Osteocyte (in vitro differentiated cells): ENCODE measurements at regions not wholly inside any gene's neighbourhood (a gene's known extent, or its start where the extent isn't known, plus 50 kb on each side); places are given as distances from the start of the nearest gene placed in this dataset.

Experiments used
- DNase-seq: peaks from one replicate; pipeline ENCODE4 v3.0.0; 2021; ENCODE audit warnings: mixed read lengths; ENCODE audit not compliant: unreplicated experiment; ENCODE audit errors: extremely low spot score
- H3K27ac Mint-ChIP-seq: one replicate; pipeline ENCODE4 v1.8.0; 2021; ENCODE audit warnings: mild to moderate bottlenecking, mixed read lengths; ENCODE audit not compliant: unreplicated experiment
- H3K27me3 Mint-ChIP-seq: one replicate; pipeline ENCODE4 v1.8.0; 2021; ENCODE audit warnings: mixed read lengths; ENCODE audit not compliant: unreplicated experiment
- H3K36me3 Mint-ChIP-seq: one replicate; pipeline ENCODE4 v1.8.0; 2021; ENCODE audit warnings: mixed read lengths; ENCODE audit not compliant: unreplicated experiment
- H3K4me1 Mint-ChIP-seq: one replicate; pipeline ENCODE4 v1.8.0; 2021; ENCODE audit warnings: mixed read lengths; ENCODE audit not compliant: unreplicated experiment
- H3K4me3 Mint-ChIP-seq: one replicate; pipeline ENCODE4 v1.8.0; 2021; ENCODE audit warnings: mild to moderate bottlenecking, moderate library complexity, mixed read lengths; ENCODE audit not compliant: unreplicated experiment
- H3K9me3 Mint-ChIP-seq: one replicate; pipeline ENCODE4 v1.8.0; 2021; ENCODE audit warnings: mixed read lengths; ENCODE audit not compliant: unreplicated experiment
- TF ChIP-seq, protein P1 (sequence below): fragments of 200-600 bp; sonication (generic); IDR thresholded peaks from 2 replicates; pipeline ENCODE4 v1.5.0; 2021; ENCODE audit warnings: antibody characterized with exemption, mild to moderate bottlenecking, moderate library complexity

- Mint-ChIP-seq H3K27ac (no peak overlapping the region), H3K9me3 (no peaks in the 10 kb centered on the region), H3K27me3 (peaks cover 4% of the 10 kb centered on the region), H3K36me3 (no peaks in the 10 kb centered on the region), H3K4me3 (no peak overlapping the region), H3K4me1 (no peaks in the 10 kb centered on the region)
- no peak for DNase-seq
- TF ChIP-seq, protein P1, sequence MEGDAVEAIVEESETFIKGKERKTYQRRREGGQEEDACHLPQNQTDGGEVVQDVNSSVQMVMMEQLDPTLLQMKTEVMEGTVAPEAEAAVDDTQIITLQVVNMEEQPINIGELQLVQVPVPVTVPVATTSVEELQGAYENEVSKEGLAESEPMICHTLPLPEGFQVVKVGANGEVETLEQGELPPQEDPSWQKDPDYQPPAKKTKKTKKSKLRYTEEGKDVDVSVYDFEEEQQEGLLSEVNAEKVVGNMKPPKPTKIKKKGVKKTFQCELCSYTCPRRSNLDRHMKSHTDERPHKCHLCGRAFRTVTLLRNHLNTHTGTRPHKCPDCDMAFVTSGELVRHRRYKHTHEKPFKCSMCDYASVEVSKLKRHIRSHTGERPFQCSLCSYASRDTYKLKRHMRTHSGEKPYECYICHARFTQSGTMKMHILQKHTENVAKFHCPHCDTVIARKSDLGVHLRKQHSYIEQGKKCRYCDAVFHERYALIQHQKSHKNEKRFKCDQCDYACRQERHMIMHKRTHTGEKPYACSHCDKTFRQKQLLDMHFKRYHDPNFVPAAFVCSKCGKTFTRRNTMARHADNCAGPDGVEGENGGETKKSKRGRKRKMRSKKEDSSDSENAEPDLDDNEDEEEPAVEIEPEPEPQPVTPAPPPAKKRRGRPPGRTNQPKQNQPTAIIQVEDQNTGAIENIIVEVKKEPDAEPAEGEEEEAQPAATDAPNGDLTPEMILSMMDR, result no peak
Measured at GRCh38 chr2:183610724-183611123, 486.5 kb downstream of the NUP35 start.

DNA sequence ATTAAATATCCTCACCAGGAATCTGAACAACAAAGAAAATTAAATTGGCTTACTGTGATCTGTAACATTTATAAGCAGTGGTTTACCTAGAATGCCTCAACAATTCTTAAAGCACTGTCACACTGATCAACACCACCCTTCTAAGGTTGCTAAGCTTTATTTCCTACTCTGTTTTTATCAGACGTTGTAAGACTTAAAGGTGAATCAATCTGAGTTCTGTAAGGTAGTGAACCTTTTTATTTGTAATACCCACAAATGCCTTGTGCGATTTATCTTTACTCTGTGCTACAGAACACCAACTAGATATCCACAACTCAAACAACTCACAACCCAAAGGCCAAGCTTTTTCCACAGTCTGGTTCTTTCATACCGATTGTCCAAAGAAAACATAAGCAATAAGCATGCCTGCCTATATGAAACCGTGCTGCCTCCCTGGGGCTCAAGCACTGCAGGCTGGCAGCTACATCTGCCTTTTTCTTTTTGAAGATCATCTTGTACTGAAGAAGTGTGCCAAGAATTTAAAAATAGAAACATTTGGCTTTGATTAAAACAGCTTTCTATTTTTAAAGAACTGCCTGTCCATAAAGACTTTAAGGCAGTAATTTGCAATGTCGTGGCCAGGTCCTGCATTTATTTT lies 490.7 kb downstream of the NUP35 start:
- Mint-ChIP-seq H3K27ac (no peak overlapping the region), H3K36me3 (peaks cover 2% of the 10 kb centered on the region), H3K27me3 (no peaks in the 10 kb centered on the region), H3K4me1 (no peaks in the 10 kb centered on the region), H3K9me3 (peaks cover 15% of the 10 kb centered on the region), H3K4me3 (no peak overlapping the region)
- DNase-seq, result no peak
- TF ChIP-seq, protein P1, result no peak

DNA sequence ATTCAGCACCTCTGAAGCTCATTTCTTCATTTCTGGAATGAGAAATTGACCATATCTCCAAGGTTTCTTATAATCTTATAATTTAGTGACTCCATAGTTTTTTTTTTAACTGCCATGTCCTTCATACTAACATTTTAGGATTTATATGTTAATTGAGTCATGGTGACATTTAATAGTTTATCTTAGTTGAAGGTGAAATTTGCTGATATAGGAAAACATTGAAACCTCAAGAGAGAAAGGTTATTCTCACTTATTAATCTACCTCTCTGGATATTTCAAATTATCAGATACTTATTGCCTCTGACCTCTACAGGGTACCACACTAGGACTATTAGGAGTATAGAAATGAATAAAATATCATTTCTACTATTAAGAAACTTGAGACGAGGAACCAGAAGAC lies 499.0 kb downstream of the NUP35 start:
- TF ChIP-seq, protein P1, result no peak
- H3K27ac Mint-ChIP-seq, result no peak overlapping the region
- peaks cover 15% of the 10 kb centered on the region for H3K9me3 Mint-ChIP-seq
- peaks cover 2% of the 10 kb centered on the region for H3K36me3 Mint-ChIP-seq
- no peaks in the 10 kb centered on the region for H3K27me3 Mint-ChIP-seq
- DNase-seq, result no peak
- no peaks in the 10 kb centered on the region for H3K4me1 Mint-ChIP-seq
- H3K4me3 Mint-ChIP-seq, result no peak overlapping the region

DNA sequence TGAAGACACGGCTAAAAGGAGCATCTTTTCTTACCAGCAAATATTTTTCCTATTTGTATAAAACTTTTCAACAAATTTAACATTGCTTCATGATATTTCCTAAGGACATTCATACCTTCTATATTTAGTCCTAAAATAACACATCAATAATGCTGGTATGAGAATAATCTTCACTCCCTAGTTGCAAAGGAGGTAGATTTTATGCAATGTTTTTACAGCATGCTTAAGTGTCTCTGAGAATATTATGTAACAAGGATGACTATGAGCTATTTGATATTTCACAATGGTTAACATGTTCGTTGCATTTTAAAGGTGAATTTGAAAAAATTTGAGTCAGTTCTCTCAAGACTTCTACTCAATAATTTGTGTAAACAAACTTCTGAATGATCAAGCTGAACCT lies 506.7 kb downstream of the NUP35 start:
- Mint-ChIP-seq H3K9me3 (no peaks in the 10 kb centered on the region), H3K4me3 (no peak overlapping the region), H3K27ac (no peak overlapping the region), H3K4me1 (no peaks in the 10 kb centered on the region), H3K36me3 (no peaks in the 10 kb centered on the region), H3K27me3 (peaks cover 12% of the 10 kb centered on the region)
- TF ChIP-seq, protein P1, result no peak
- no peak for DNase-seq

DNA sequence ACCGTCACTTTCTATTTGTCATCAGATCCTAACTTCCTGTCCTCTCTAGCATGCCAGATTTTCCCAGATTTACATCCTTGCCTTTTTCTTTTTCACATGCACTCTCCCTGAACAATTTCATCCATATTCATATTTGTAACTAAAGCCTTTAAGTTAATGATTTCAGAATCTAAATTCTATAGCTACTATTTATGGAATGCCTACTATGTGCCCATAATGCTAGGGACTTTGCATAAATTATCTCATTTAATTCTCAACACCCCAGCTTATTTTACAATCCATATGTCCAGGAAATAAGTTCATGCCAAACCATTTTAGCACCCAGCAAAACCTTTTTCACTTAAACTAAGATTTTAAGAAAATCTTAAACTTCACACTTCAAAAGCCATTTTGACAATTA lies 531.9 kb downstream of the NUP35 start:
- Mint-ChIP-seq H3K27ac (no peak overlapping the region), H3K27me3 (no peaks in the 10 kb centered on the region), H3K9me3 (no peaks in the 10 kb centered on the region), H3K4me1 (no peaks in the 10 kb centered on the region), H3K36me3 (no peaks in the 10 kb centered on the region), H3K4me3 (no peak overlapping the region)
- DNase-seq, result no peak
- TF ChIP-seq, protein P1, result no peak
